ENCODE measurements at regions not wholly inside any gene's neighbourhood (a gene's known extent, or its start where the extent isn't known, plus 50 kb on each side); places are given as distances from the start of the nearest gene placed in this dataset.
"Not testable (repeated sequence)": the region's sequence is repeated elsewhere in the genome, so short reads cannot be mapped to it uniquely, and the experiment has no call there.

DNA sequence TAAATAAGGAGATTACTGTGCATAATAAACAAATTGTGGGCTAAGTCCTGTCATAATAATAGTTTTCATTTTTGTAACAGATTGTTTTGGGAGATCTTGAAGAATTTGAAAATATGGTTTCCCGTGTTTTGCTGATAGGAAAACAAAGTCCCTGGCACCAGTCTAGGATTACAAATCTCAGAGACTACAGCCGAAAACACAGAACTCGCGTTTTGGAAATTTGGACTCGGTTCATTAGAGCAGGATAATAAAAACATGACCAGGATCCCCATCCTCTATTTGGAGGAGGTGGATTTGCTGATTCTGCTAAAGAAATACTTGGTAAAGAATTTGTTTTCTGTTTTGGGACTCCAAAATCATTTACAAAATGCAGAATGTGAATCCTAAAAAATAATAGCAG, 1194.4 kb downstream of the DTWD2 start:
- no peak for DNase-seq (ENCODE audit: low spot score)

DNA sequence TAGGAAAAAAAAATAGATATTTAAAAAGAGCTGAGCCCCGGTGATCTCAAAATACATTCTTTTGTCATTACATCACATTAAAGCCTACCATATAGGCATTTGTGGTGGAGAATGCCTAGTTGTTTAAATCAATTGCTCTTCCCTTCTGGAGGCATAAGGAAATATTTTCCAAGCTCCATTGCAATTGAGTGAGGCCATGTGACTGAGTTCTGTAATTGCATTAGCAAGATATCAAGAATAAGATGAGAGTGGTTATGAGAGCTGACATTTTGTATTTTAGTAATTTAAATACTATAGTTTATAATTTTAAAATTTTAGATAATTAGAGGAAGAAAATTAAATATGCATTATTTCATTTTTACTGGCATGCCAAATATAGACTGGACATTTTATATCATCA, 1195.9 kb downstream of the DTWD2 start:
- no peak for DNase-seq (ENCODE audit: low spot score)

DNA sequence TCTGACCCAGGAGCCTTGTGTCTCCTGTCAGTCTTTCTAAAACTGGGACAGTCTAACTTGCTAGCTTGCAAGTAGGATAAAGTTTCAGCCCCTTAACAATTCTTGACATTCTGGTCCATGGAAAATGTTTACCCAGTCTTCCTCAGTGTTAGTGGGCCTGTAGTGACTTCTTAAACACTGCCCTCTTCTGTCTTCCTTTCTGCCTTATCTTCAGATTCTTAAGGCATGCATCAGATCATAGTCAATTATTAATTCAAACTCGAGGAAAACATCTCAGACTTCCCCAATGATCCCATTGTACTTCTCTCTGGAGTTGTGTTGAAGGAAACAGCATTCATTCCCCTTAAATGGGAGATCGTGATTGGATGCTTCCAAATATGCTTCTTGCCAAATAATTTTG, 1199.8 kb downstream of the DTWD2 start:
- DNase-seq (ENCODE audit: low spot score): no peak

DNA sequence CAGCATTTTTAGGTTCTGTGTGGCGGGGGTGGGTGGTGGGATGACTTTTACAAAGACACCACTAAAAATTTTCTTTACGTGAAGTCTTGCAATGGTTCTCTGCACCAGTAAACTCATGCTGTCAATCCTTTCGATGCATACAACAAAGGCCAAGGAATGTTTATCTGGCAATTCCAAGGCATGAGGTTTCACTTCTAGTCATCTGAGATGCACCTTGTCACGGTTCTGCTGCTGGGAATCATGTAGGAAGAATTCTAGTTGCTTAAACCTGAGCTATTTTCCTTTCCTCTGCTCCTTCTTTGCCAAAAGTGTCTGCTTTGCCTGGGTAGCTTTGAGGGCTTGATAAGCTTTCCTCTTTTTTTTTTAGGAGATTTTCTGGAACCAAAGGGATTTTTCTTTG, 1204.5 kb upstream of the SEMA6A start:
- DNase-seq (ENCODE audit: low spot score): no peak

DNA sequence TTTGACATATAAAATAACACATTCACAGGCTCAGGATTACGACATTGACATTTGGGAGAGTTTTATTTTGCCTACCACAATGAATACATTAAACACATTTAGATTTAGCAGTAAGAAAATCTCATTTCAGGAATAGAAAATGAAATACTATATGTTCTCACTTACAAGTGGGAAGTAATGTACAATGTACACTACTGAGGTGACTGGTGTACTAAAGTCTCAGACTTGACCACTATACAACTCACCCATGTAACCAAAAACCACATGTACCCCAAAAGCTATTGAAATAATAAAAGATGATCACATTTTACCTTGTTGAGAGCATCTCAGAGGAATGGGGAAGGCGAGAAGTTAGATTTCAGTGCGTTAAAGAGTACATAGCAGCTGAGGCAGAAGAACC, 1202.4 kb upstream of the SEMA6A start:
- DNase-seq (ENCODE audit: low spot score): no peak

DNA sequence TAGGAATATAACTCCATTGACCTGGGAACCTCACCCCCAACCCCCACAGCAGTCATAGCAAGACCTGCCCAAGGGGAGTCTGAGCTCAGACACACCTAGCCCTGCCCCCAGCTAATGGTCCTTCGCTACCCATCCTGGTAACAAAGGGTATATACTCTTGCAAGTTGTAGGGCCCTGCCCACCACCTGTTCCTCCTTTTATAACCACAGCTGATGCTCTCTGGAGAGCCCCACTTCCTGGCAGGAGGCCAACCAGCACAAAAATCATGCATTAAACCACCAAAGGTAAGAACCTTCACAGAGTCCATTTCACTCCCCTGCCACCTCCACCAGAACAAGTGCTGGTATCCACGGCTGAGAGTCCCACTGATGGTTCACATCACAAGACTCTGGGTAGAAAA, 1195.3 kb upstream of the SEMA6A start:
- no peak for DNase-seq (ENCODE audit: low spot score)

DNA sequence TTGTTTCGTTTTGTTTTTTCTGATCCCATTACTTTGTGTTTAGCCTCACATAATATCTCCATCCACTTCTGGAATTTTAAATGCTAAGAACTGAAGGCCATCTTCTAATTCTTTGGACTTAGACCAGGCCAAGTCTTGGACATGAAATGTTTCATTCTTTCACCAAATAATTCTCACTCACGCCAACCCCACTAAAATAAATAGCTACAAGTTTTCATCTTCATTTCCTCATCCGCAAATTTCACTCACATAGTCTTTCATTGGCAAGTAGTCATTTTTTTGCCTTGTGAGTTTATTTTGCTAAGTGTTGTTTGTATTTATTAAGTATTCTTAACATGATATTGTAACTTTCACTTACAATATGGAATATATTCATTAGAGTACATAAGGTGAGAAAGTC, 1188.6 kb upstream of the SEMA6A start:
- DNase-seq (ENCODE audit: low spot score): no peak

DNA sequence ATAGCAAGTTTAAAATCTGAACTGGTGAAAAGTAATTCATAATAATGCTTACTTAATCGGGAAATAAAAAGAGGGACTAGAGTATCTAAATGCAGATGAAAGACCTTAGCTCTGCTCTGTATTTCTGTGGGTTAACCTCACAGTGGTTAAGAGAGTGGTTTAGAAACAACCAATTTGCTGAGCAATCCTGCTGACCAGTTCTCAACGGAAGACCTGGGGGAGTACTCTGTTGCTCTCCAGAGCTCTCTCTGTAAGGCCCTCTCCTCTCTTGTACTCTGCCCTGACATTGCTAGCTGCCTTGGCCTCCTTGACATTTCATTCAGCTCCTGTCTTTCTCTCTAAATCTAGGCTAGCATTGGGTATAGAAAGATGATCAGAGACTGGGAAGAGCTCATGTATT, 1186.6 kb upstream of the SEMA6A start:
- DNase-seq (ENCODE audit: low spot score): no peak

DNA sequence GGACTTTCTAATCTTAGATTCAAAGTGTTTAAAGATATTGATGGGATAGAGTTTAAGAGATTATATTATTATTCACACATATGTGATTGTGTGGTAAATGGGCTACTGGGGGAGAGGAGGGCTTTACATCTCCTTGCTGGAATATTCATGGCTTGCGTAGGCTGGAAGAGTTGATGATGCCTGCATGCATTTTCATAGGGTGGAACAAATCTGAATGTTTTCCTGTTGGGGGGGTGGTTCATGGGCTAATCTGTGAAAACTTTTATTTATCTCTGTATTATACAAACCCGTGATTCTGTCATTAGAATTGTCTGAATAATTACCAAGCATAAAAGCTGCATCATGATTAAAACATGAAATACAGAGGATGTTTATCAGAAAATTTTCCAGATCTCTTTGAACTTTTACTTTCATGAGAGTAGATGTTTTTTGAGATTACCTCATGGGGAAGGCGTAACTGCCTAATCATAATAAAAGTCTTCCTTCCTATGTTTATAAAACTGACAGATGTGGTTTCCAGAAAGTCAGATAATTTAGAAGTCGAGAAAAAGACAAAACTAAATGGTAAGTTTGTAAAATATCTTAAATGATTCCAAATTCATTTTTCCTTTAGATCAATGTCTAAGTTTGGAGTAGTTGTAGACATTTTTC, 1185.4 kb upstream of the SEMA6A start:
- no peak for DNase-seq (ENCODE audit: low spot score)

DNA sequence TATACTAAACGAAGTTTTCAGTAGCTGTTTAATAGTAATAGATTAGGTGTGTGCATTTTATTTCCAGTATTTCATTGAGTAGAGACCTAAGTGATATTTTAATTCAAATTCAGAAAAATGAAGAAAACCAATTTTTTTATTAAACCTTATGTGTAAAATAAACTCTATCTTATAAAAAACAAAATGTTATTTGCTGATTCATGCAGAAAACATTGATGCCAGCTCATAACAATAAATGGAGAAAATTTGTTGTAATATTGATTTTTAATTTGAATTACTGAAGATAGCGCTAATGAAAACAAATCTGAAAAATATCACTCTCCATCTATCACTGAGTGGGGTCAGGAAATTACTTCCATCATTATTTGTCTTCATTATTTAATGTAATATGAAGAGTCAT, 1177.8 kb upstream of the SEMA6A start:
- no peak for DNase-seq (ENCODE audit: low spot score)

DNA sequence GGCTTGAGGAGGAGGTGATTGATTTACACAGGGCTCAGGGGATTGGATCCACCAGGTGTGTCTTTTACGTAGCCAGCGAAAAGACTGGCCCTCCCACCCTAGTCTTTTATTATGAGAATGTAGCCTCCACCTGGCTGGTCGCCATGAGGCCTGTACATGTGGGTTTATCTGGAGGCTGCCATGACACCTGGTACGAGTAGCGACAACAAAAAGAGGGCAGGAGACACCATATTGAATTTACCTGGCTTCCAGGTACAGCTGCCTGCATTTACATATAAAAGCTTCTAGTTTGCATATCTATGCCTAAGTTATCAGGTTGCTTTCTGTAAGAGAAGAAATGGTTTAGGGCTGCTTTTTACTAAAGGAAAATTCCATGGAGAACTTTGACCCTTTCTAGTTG, 1173.7 kb upstream of the SEMA6A start:
- DNase-seq (ENCODE audit: low spot score): no peak

DNA sequence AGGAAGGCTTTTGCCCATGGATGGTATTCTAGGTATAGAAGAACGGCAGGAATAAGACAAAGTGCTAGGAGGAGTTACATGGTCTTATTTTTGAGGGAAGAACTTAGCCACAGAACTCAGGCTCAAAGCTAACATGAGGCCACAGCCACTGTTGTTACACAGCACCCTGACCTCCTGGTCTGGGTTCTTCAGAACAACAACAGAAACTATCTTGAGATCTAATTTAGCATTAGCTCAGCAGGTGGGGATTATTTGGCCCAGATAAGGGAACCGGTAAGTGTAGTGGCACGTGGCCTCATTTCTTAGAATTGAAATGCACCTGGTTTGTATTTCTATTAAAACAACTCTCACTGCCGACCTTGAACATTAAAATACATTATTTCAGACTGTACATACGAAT, 1168.7 kb upstream of the SEMA6A start:
- no peak for DNase-seq (ENCODE audit: low spot score)

DNA sequence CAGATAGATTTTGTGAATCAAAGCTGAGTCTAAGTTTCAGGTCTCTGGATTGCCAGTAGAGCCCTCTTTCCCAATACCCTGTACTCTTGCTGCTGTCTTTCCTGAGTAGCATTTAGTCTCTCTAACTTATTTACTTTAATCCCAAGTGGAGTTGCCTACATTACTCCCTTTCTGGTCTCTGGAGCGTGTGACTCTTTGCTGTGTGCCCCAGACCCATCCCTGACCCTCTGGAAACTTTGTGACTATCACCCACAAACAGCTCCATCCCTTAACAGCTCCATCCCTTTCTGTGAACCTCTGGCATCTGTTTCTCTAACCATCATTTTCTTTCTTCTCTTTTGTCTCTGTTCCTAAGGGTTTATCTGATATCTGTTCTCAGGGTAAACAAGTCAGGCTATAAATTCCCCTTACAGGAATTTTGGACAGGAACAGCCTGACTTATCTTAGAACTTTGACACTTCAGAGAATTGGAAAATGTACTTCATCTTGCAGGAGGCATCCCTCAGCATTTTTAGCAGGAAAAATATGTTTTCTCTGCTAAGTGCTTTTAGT, 1167.1 kb upstream of the SEMA6A start:
- DNase-seq (ENCODE audit: low spot score): no peak

DNA sequence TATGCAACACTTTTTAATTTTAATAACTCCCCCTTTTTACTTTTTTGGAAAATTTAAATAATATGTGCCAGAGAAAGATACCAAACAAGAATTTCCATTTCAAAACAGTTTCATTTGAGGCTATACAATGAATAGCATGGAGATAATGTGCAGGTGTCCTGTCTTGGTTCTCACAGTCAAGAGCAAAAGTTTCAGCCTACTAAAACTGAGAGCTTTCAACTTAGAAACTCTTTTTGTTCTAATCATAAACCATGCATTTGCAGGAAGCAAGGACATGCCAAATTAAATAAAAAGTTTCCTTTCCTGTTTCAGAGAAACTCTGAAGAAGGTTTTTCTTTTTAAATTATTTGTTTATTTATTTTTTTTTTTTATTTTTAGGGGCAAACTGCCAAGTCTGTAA, 1165.6 kb upstream of the SEMA6A start:
- DNase-seq (ENCODE audit: low spot score): no peak

DNA sequence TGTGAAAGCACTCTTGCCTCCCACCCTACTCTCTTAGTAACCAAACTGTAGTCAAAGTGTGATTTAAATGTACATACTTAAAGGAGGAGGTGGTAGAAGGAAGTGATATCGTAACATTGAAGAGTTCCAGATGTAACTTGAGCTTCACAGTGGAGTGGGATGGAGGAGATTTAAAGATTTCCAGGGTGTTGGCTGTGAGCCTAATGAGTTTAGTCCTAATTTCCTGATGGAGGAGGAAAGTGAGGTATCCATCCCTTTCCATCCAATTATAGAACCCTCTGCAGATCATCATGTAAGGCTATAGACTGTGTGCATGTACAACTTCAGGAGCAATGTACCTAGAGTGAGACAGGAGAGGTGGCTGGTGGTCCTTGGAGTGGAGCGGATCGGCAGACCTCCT, 1163.9 kb upstream of the SEMA6A start:
- no peak for DNase-seq (ENCODE audit: low spot score)

DNA sequence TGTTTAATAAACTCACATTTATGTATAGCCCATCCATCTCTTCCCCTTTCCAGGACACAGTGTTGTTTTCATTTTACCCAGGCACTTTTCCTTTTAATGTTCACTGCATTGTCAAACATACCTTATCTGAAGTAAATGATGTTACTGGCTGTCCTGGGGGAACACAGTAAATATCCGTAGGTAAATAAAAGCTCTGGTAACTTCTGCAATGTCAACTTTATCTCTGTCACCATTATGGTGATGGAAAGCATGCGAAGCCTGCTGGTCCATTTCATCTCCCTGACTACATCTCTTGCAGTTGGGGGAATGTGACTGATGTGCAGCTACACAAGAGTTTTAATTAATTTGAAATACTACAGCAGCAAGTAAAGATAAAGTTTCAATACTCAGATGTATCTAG, 1162.1 kb upstream of the SEMA6A start:
- no peak for DNase-seq (ENCODE audit: low spot score)

DNA sequence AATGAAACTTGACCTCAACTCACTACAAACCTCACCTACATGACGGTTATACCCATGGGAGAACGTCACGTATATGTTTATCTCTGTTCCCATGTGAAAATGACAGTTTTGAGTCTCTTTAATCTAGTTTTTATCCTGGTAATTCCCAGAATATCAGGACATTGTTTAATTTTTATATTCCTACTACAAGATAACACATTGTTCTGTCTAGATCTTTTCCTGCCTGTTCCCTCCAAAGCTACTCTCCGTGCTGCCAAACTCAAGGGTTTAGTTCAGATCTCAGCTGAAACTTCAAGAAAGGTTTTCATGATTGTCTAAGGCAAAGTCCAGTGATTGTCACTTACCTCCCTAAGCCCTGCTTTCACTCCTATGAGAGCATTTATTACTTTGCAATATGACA, 1159.4 kb upstream of the SEMA6A start:
- no peak for DNase-seq (ENCODE audit: low spot score)

DNA sequence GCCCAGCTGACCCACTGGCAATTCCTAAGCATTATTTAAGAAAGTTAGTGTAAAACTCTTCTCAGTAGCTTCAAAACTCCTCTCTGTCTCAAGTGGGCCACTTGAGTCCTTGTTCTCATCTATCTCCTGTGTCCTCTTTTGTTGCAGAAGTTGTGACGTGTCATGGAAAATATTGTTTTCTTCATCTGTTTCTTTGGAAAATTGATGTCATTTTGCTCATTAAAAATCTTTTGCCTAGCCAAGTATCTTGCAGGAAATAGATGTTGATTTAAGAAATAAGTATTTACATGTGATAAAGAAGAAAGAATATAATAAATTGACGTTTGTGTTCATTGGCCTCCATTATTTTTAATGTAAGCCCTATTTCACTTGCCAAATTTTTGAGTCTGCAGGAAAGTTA, 1158.4 kb upstream of the SEMA6A start:
- no peak for DNase-seq (ENCODE audit: low spot score)

DNA sequence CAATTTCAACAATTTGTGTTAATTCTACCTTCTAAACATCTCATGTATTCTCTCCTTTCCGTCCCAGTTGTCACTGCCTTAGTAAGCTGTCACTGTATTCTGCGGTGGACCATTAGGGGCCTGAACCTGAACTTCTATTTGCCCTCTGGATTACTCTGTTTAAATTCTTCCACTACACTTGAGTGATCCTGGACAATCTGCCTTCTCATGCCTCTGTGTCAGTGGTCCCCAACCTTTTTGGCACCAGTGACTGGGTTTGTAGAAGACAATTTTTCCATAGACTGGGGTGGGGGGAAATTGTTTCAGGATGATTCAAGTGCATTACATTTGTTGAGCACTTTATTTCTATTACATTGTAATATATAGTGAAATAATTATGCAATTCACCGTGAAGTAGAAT, 1157.6 kb upstream of the SEMA6A start:
- no peak for DNase-seq (ENCODE audit: low spot score)

DNA sequence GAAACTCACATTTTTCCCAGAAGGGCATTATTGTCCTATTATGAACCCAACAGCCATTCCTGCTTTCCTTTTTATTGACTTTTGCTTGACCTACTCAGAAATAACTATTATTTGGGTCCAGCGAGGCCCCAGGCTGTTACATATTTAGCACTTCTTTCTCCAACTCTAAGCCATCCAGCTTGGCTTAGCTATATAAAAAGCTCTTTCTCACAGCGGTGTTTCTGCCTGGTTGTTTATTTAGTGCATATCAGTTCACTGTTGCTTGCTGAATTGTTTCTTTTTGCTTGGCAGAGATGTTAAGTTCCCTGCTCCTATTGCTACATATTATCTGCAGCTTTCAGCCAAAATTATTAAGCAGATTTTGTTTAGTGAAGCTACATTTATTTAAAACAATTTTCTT, 1156.8 kb upstream of the SEMA6A start:
- no peak for DNase-seq (ENCODE audit: low spot score)

DNA sequence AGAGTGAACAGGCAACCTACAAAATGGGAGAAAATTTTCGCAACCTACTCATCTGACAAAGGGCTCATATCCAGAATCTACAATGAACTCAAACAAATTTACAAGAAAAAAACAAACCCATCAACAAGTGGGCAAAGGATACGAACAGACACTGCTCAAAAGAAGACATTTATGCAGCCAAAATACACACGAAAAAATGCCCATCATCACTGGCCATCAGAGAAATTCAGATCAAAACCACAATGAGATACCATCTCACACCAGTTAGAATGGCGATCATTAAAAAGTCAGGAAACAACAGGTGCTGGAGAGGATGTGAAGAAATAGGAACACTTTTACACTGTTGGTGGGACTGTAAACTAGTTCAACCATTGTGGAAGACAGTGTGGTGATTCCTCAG, 1146.2 kb upstream of the SEMA6A start:
- DNase-seq (ENCODE audit: low spot score): not testable (repeated sequence)

DNA sequence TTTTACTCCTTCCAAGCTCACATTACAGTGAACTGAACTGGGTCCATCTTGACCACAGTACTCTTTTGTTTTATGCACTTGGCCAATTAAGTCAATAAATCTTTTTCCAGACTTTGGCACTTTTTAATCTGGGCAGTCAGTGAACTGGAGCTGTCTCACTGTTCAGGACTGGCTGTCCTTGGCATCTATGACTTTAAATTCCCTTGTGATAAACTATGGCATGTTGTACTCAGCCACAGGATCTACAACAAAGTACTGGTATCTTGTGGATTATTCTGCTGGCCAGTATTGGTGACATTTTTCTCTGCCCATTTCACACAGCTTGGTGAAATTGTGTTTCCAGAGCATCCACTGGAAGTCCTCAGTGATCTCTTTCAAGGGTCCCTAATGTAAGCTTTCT, 1144.8 kb upstream of the SEMA6A start:
- DNase-seq (ENCODE audit: low spot score): no peak

DNA sequence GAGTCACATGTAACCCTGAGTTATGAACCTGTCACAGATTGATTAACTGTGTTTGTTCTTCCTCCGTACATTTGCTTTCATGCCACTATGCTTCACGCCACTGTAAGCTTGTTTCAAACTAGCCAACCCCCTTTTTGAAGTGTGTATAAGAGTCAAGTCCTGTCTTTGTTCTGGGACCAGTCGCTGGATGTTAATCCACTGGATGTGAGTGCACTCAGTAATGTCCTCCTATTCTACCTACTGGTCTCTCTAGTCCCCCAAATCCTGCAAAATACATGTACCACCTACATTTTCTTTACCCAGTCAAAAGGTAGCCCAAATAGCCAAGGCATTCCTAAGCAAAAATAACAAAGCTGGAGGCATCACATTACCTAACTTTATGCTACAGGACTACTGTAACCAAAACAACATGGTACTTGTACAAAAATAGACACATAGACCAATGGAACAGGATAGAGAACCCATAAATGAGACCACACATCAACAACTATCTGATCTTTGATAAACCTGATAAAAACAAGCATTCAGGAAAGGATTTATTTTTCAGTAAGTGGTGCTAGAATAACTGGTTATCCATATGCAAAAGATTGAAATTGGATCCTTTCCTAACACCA, 1139.1 kb upstream of the SEMA6A start:
- DNase-seq (ENCODE audit: low spot score): no peak

DNA sequence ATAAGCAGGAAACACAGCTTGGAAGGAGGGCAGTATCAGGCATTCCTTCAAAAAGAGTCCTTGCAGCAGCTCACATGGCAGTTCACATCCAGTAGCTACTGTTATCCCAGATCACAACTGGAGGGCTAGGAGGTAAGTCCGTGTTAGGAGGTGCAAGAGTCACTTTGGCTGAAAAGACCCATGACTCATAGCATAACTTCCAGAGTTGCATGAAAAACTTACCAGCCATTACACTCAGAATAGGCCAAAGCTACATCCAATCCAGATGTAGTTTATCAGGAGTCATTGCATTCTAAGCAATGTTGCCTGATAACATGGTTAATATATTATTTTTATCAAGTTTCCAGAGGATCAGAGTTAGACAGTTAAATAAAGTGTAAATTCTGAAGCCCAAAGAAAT, 1126.4 kb upstream of the SEMA6A start:
- no peak for DNase-seq (ENCODE audit: low spot score)
